CD8-positive, alpha-beta memory T cell (primary cell): ENCODE measurements at regions not wholly inside any gene's neighbourhood (a gene's known extent, or its start where the extent isn't known, plus 50 kb on each side); places are given as distances from the start of the nearest gene placed in this dataset.
A peak's percentile ranks its signal among the peaks of the same experiment; 100 is the strongest.

Experiments used
- CTCF ChIA-PET: fragments of 350-600 bp; sonication (Branson Sonifier 250); formaldehyde crosslinking; loops from one replicate; lab custom pipeline; 2021; ENCODE audit warnings: antibody characterized with exemption; lab: Charles Lee
- POLR2A ChIA-PET: fragments of 350-600 bp; sonication (Branson Sonifier 250); formaldehyde crosslinking; loops from one replicate; lab custom pipeline; 2021; ENCODE audit warnings: antibody characterized with exemption; lab: Charles Lee
- DNase-seq, 5 donors: peaks; one replicate each; pipeline versions ENCODE4 v3.0.0 to v3.0.0-alpha.2; 2020 to 2022; ENCODE audit warnings: mixed read lengths in 1 of 5
- H3K27ac ChIP-seq: one replicate; pipeline ENCODE4 v1.7.0; 2013; ENCODE audit warnings: low read depth, mild to moderate bottlenecking, low read length, moderate library complexity
- H3K27me3 ChIP-seq: 2 replicates; pipeline ENCODE4 v1.7.0; 2013; ENCODE audit warnings: low read length, mild to moderate bottlenecking; ENCODE audit not compliant: insufficient read depth, poor library complexity, severe bottlenecking
- H3K36me3 ChIP-seq: 2 replicates; pipeline ENCODE4 v1.7.0; 2013; ENCODE audit warnings: mild to moderate bottlenecking, low read length, moderate library complexity; ENCODE audit not compliant: insufficient read depth
- H3K4me1 ChIP-seq: 2 replicates; pipeline ENCODE4 v1.7.0; 2013; ENCODE audit warnings: mild to moderate bottlenecking, low read length, moderate library complexity; ENCODE audit not compliant: insufficient read depth
- H3K4me3 ChIP-seq: 2 replicates; pipeline ENCODE4 v1.7.0; 2013; ENCODE audit warnings: mild to moderate bottlenecking, low read length
- H3K9me3 ChIP-seq: 2 replicates; pipeline ENCODE4 v1.7.0; 2013; ENCODE audit warnings: mild to moderate bottlenecking, low read length
- H3K27ac Mint-ChIP-seq, 8 donors: one replicate each; pipeline ENCODE4 v1.8.0; 2020 to 2021; ENCODE audit warnings: mixed read lengths in 8 of 8, mild to moderate bottlenecking in 6 of 8, inconsistent platforms in 3 of 8, moderate library complexity in 3 of 8
- H3K27me3 Mint-ChIP-seq, 2 donors: one replicate each; pipeline ENCODE4 v1.8.0; 2020 to 2021; ENCODE audit warnings: mixed read lengths in 2 of 2, mild to moderate bottlenecking in 1 of 2, moderate library complexity in 1 of 2
- H3K36me3 Mint-ChIP-seq, 3 donors: one replicate each; pipeline ENCODE4 v1.8.0; 2020 to 2021; ENCODE audit warnings: mixed read lengths in 3 of 3, inconsistent platforms in 1 of 3, mild to moderate bottlenecking in 1 of 3
- H3K4me1 Mint-ChIP-seq, 3 donors: one replicate each; pipeline ENCODE4 v1.8.0; 2020 to 2021; ENCODE audit warnings: mixed read lengths in 3 of 3, inconsistent platforms in 1 of 3, mild to moderate bottlenecking in 1 of 3
- H3K4me3 Mint-ChIP-seq, 7 donors: one replicate each; pipeline ENCODE4 v1.8.0; 2020 to 2021; ENCODE audit warnings: mixed read lengths in 7 of 7, mild to moderate bottlenecking in 6 of 7, moderate library complexity in 4 of 7, inconsistent platforms in 2 of 7
- H3K9me3 Mint-ChIP-seq, 5 donors: one replicate each; pipeline ENCODE4 v1.8.0; 2020 to 2022; ENCODE audit warnings: mixed read lengths in 5 of 5, mild to moderate bottlenecking in 3 of 5, moderate library complexity in 2 of 5, inconsistent platforms in 1 of 5

DNA sequence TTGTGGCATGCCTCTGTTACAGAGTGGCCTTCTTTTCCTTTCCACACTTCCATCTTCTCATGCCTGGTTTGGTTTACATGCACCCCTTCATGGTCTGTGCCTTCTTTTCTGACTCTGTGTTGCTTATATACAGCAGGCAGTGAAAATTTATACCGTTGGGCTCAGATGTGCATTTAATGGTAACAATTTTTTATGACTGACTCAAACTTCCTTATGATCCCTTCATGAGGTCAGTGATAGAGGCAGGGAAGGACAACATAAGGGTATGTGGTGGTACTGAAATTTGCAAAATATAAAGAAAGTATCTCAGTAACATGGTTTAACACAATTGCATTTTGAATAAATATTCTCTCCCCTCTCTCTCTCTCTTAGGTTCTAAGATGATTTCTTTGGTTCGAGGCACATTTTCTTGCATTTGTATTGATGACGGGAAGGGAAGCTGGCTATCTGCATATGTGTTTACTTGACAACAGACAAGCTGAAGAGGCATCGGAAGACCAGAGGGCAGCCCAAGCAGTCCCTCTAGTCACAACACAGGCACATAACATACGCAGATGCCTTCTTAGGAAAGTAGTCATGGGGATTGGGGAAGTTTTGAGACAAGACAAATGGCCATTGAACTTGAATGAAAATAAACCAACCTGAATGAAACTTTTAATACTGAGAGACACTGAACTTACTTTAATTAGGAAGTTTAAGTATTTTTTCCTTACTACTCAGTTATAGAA is 163.3 kb upstream of the LEF1 start:
- H3K27ac Mint-ChIP-seq, result peak overlapping the region in 1 of 8 donors; percentile 54
- ChIA-PET POLR2A (no interaction called here), CTCF (no interaction called here)
- Histone ChIP-seq H3K27ac (no peak overlapping the region), H3K36me3 (no peaks in the 10 kb centered on the region), H3K9me3 (no peaks in the 10 kb centered on the region), H3K4me1 (peaks cover 16% of the 10 kb centered on the region), H3K4me3 (no peak overlapping the region), H3K27me3 (no peaks in the 10 kb centered on the region)
- no peaks in the 10 kb centered on the region for H3K9me3 Mint-ChIP-seq
- peaks cover 0 to 9% of the 10 kb centered on the region in 2 donors for H3K27me3 Mint-ChIP-seq
- no peak overlapping the region for H3K4me3 Mint-ChIP-seq
- H3K36me3 Mint-ChIP-seq, result no peaks in the 10 kb centered on the region
- H3K4me1 Mint-ChIP-seq, result peaks cover 4 to 14% (median 12%) of the 10 kb centered on the region in 3 donors
- DNase-seq, result no peak

DNA sequence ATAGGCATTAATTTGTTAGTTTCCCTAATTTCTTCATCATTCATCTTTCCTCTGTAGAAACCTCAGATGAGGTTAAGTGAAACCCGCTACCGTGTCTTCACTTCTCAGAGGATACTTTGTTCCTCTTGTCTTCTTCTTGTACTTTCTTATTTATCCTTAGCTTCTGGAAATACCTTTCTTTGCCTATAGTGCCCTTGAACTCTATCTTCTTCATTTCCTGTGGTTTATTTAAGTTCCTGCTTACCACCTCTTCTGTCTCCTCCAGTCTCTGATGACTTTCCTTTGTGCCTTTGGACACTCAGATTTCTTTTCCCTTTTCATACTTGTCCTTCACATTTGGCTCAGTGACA is 159.6 kb upstream of the LEF1 start:
- H3K4me3 Mint-ChIP-seq, result no peak overlapping the region
- Histone ChIP-seq H3K27me3 (no peaks in the 10 kb centered on the region), H3K36me3 (no peaks in the 10 kb centered on the region), H3K4me3 (no peak overlapping the region), H3K27ac (no peak overlapping the region), H3K4me1 (peaks cover 16% of the 10 kb centered on the region), H3K9me3 (no peaks in the 10 kb centered on the region)
- peaks cover 3 to 6% of the 10 kb centered on the region in 2 donors for H3K27me3 Mint-ChIP-seq
- POLR2A ChIA-PET, result no interaction called here
- no peaks in the 10 kb centered on the region for H3K9me3 Mint-ChIP-seq
- no peak overlapping the region for H3K27ac Mint-ChIP-seq
- H3K4me1 Mint-ChIP-seq, result peaks cover 4 to 14% (median 12%) of the 10 kb centered on the region in 3 donors
- CTCF ChIA-PET, result no interaction called here
- peaks cover 0 to 4% (median 0%) of the 10 kb centered on the region in 3 donors for H3K36me3 Mint-ChIP-seq
- DNase-seq, result no peak

DNA sequence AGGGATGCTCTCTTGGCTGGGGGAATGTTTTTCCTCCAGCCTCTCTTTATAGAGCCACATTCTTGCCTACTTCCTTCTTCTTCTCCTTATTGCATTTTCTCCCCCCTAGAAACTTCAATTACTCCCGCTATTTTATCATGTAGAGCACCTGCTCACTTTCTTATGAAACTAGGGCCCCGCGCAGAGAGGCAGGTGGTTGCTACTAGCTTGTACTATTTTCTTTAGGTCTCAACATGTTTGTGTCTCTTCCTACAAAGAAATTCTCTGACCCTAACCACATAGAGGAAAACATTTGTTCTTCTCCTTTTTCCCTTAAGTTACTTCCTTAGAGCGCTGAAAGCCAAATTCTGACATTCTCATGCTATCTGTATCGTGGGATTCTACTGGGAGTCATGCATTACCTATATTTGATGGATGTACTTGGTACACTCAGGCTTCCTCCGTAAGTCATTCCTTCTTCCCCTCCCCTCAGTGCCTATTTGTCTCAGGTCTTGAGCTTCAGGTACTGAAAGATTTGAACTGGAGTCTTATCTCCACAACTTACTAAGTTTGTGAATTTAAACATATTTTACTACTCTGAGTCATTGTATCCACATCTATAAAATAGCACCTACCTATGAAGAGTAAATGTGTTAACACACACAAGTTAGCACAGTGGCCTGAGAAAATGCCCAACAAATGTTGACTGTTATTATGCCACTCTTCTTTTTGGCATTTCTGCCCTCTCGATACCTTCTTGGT is 159.1 kb upstream of the LEF1 start:
- no peaks in the 10 kb centered on the region for H3K9me3 ChIP-seq
- no peak for DNase-seq
- no peaks in the 10 kb centered on the region for H3K36me3 ChIP-seq
- Mint-ChIP-seq H3K36me3 (peaks cover 0 to 4% (median 0%) of the 10 kb centered on the region in 3 donors), H3K27me3 (peaks cover 2 to 3% of the 10 kb centered on the region in 2 donors), H3K27ac (peak overlapping the region in 1 of 8 donors; percentile 39), H3K4me3 (no peak overlapping the region), H3K4me1 (peaks cover 4 to 14% (median 12%) of the 10 kb centered on the region in 3 donors), H3K9me3 (no peaks in the 10 kb centered on the region)
- no peaks in the 10 kb centered on the region for H3K27me3 ChIP-seq
- no peak overlapping the region for H3K27ac ChIP-seq
- H3K4me3 ChIP-seq, result no peak overlapping the region
- CTCF ChIA-PET, result no interaction called here
- H3K4me1 ChIP-seq, result peaks cover 16% of the 10 kb centered on the region
- POLR2A ChIA-PET, result no interaction called here

DNA sequence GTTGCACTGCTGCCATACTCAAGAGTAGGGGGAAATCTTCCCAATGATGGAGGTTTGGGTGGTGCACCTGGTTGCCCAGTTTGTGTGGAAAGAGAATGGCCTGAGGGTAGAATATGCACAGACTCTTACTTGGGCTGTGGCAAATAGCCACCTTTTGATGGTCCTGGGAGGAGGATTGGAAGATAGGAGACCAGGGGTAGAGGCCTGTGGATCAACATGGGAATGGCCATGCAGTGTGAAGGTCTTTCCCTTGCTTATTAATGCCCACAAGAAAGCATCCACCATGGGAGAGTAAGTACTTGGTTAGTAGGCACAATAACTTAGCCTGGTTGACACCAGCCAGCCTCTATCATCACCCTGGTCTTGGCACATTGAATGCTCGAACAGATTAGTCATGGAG is 156.8 kb upstream of the LEF1 start:
- no peak for DNase-seq
- Mint-ChIP-seq H3K27ac (peak overlapping the region in 2 of 8 donors; percentile 21 to 61), H3K27me3 (peaks cover 0 to 3% of the 10 kb centered on the region in 2 donors), H3K4me1 (peaks cover 4 to 14% (median 12%) of the 10 kb centered on the region in 3 donors), H3K9me3 (peaks cover 0 to 5% (median 3%) of the 10 kb centered on the region in 5 donors), H3K4me3 (no peak overlapping the region), H3K36me3 (peaks cover 0 to 9% (median 0%) of the 10 kb centered on the region in 3 donors)
- H3K27ac ChIP-seq, result no peak overlapping the region
- H3K4me3 ChIP-seq, result no peak overlapping the region
- POLR2A ChIA-PET, result no interaction called here
- CTCF ChIA-PET, result no interaction called here
- peaks cover 16% of the 10 kb centered on the region for H3K4me1 ChIP-seq
- no peaks in the 10 kb centered on the region for H3K27me3 ChIP-seq
- no peaks in the 10 kb centered on the region for H3K36me3 ChIP-seq
- H3K9me3 ChIP-seq, result no peaks in the 10 kb centered on the region

DNA sequence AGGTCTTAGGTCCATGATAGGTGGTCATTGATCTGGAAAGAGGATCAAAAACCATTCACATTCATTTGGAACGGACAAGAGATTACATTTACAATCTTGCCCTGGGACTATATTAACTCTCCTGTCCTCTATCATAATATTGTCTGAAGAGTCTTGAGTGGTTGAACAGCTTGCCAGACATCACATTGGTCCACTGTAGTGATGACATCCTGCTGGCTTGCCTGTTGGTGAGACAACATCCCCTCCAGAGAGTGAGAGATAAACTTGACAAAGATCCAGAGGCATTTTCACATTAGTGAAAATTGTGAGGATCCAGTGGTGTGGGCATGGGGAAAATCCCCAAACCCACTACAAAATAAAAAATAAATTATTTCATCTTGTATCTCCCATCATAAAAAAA is 155.7 kb upstream of the LEF1 start:
- Histone ChIP-seq H3K9me3 (no peaks in the 10 kb centered on the region), H3K4me1 (peaks cover 16% of the 10 kb centered on the region), H3K36me3 (no peaks in the 10 kb centered on the region), H3K27me3 (no peaks in the 10 kb centered on the region), H3K27ac (no peak overlapping the region), H3K4me3 (no peak overlapping the region)
- H3K9me3 Mint-ChIP-seq, result peaks cover 0 to 5% (median 3%) of the 10 kb centered on the region in 5 donors
- H3K27me3 Mint-ChIP-seq, result peaks cover 3% of the 10 kb centered on the region in 2 donors
- ChIA-PET POLR2A (no interaction called here), CTCF (no interaction called here)
- H3K27ac Mint-ChIP-seq, result no peak overlapping the region
- peaks cover 4 to 14% (median 12%) of the 10 kb centered on the region in 3 donors for H3K4me1 Mint-ChIP-seq
- peaks cover 0 to 9% (median 0%) of the 10 kb centered on the region in 3 donors for H3K36me3 Mint-ChIP-seq
- DNase-seq, result no peak
- no peak overlapping the region for H3K4me3 Mint-ChIP-seq

DNA sequence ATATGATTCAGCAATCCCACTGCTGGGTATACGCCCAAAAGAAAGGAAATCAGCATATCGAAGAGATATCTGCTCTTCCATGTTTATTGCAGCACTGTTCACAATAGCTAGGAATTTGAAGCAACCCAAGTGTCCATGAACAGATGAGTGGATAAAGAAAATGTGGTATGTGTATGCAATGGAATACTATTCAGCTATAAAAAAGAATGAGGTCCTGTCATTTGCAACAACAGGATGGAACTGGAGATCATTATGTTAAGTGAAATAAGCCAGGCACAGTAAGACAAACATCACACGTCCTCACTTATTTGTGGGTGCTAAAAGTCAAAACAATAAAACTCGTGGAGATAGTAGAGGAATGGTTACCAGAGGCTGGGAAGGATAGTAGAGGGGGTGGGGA is 153.8 kb upstream of the LEF1 start:
- Histone ChIP-seq H3K36me3 (no peaks in the 10 kb centered on the region), H3K4me3 (no peak overlapping the region), H3K27me3 (no peaks in the 10 kb centered on the region), H3K9me3 (no peaks in the 10 kb centered on the region), H3K4me1 (peaks cover 4% of the 10 kb centered on the region), H3K27ac (no peak overlapping the region)
- H3K4me1 Mint-ChIP-seq, result peaks cover 0 to under 1% (median 0%) of the 10 kb centered on the region in 3 donors
- peaks cover 3% of the 10 kb centered on the region in 2 donors for H3K27me3 Mint-ChIP-seq
- ChIA-PET POLR2A (no interaction called here), CTCF (no interaction called here)
- peaks cover 0 to 9% (median 0%) of the 10 kb centered on the region in 3 donors for H3K36me3 Mint-ChIP-seq
- H3K4me3 Mint-ChIP-seq, result no peak overlapping the region
- H3K9me3 Mint-ChIP-seq, result peaks cover 0 to 5% (median 3%) of the 10 kb centered on the region in 5 donors
- no peak overlapping the region for H3K27ac Mint-ChIP-seq
- no peak for DNase-seq

DNA sequence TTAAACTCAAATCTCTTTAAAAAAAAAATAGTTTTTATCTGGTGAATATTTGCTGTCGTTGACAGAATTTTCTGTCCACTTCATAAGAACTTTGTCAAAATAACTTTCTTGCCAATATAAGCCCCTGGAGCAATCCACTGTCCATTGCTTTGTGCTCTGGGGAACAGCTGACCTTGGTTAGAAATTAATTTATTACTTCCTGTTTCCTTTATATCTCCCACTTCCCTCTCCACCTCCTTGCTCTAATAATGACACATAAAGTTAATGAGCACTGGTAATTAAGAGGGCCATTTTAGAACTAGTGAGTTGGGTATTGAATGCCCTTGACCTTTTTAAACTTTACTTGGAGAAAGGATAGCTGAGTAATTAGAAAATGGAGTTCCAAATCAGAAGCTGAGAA is 151.3 kb upstream of the LEF1 start:
- H3K4me3 ChIP-seq, result no peak overlapping the region
- H3K9me3 ChIP-seq, result no peaks in the 10 kb centered on the region
- H3K36me3 Mint-ChIP-seq, result peaks cover 0 to 8% (median 3%) of the 10 kb centered on the region in 3 donors
- H3K4me1 ChIP-seq, result peaks cover under 1% of the 10 kb centered on the region
- H3K4me1 Mint-ChIP-seq, result peaks cover 5 to 11% (median 6%) of the 10 kb centered on the region in 3 donors
- H3K9me3 Mint-ChIP-seq, result peaks cover 0 to 5% (median 3%) of the 10 kb centered on the region in 5 donors
- H3K27ac Mint-ChIP-seq, result no peak overlapping the region
- DNase-seq, result no peak
- no peaks in the 10 kb centered on the region for H3K36me3 ChIP-seq
- H3K27me3 ChIP-seq, result no peaks in the 10 kb centered on the region
- ChIA-PET POLR2A (interaction anchor here (0.5 kb wide), 1 partner anchor 69 kb away, joined by 5 read pairs; no protein-coding TSS in a partner anchor), CTCF (no interaction called here)
- H3K4me3 Mint-ChIP-seq, result no peak overlapping the region
- H3K27ac ChIP-seq, result no peak overlapping the region
- peaks cover 3 to 4% of the 10 kb centered on the region in 2 donors for H3K27me3 Mint-ChIP-seq

DNA sequence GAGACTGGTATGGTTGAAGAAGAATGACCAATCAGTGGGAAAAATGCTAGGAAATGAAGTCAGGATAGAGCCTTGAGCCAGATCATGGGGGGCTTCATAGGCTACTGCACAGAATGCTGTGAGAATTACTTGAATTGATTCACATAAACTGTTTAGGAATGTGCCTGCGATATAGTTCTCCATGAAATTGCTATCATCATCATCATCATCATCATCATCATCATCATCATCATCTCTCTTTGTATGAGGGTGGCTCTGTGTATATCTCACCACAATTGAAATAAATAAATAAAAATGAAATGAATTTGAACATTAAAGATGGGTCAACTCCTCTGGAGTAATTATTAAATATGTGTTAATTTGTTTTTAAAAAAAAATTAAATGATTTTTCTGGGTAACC is 148.6 kb upstream of the LEF1 start:
- Histone ChIP-seq H3K27me3 (no peaks in the 10 kb centered on the region), H3K27ac (no peak overlapping the region), H3K36me3 (no peaks in the 10 kb centered on the region), H3K4me1 (peaks cover 17% of the 10 kb centered on the region), H3K4me3 (no peak overlapping the region), H3K9me3 (no peaks in the 10 kb centered on the region)
- POLR2A ChIA-PET, result no interaction called here
- Mint-ChIP-seq H3K4me1 (peaks cover 12 to 20% (median 12%) of the 10 kb centered on the region in 3 donors), H3K27me3 (peaks cover 3% of the 10 kb centered on the region in 2 donors), H3K9me3 (peaks cover 0 to 1% (median under 1%) of the 10 kb centered on the region in 5 donors), H3K4me3 (no peak overlapping the region), H3K36me3 (peaks cover 0 to 8% (median 3%) of the 10 kb centered on the region in 3 donors), H3K27ac (no peak overlapping the region)
- CTCF ChIA-PET, result no interaction called here
- no peak for DNase-seq
